ENCODE measurements at regions not wholly inside any gene's neighbourhood (a gene's known extent, or its start where the extent isn't known, plus 50 kb on each side); places are given as distances from the start of the nearest gene placed in this dataset.

- Histone ChIP-seq H3K36me3 (ENCODE audit: control insufficient read depth, insufficient read depth, low read length) (no peaks in the 10 kb centered on the region), H3K27me3 (ENCODE audit: control insufficient read depth, insufficient read depth, low read length) (no peaks in the 10 kb centered on the region), H3K4me1 (ENCODE audit: control insufficient read depth, insufficient read depth, low read length) (peaks cover 8% of the 10 kb centered on the region), H3K4me3 (ENCODE audit: low read length) (no peak overlapping the region), H3K9me3 (ENCODE audit: control insufficient read depth, low read length) (no peaks in the 10 kb centered on the region), H3K9ac (ENCODE audit: low read length) (no peak overlapping the region)
Observed at GRCh38 chr20:59455402-59456341, 148.7 kb upstream of the PHACTR3 start.

- Histone ChIP-seq H3K9ac (ENCODE audit: low read length) (no peak overlapping the region), H3K36me3 (ENCODE audit: control insufficient read depth, insufficient read depth, low read length) (no peaks in the 10 kb centered on the region), H3K4me3 (ENCODE audit: low read length) (no peak overlapping the region), H3K4me1 (ENCODE audit: control insufficient read depth, insufficient read depth, low read length) (peaks cover 8% of the 10 kb centered on the region), H3K9me3 (ENCODE audit: control insufficient read depth, low read length) (no peaks in the 10 kb centered on the region), H3K27me3 (ENCODE audit: control insufficient read depth, insufficient read depth, low read length) (no peaks in the 10 kb centered on the region)
Observed at GRCh38 chr20:59456342-59457279, 147.7 kb upstream of the PHACTR3 start.

- Histone ChIP-seq H3K4me3 (ENCODE audit: low read length) (no peak overlapping the region), H3K27me3 (ENCODE audit: control insufficient read depth, insufficient read depth, low read length) (no peaks in the 10 kb centered on the region), H3K9ac (ENCODE audit: low read length) (no peak overlapping the region), H3K36me3 (ENCODE audit: control insufficient read depth, insufficient read depth, low read length) (no peaks in the 10 kb centered on the region), H3K9me3 (ENCODE audit: control insufficient read depth, low read length) (no peaks in the 10 kb centered on the region), H3K4me1 (ENCODE audit: control insufficient read depth, insufficient read depth, low read length) (peaks cover 8% of the 10 kb centered on the region)
Observed at GRCh38 chr20:59458645-59459044, 145.7 kb upstream of the PHACTR3 start.

- no peaks in the 10 kb centered on the region for H3K36me3 ChIP-seq (ENCODE audit: control insufficient read depth, insufficient read depth, low read length)
- H3K27me3 ChIP-seq (ENCODE audit: control insufficient read depth, insufficient read depth, low read length), result no peaks in the 10 kb centered on the region
- H3K9me3 ChIP-seq (ENCODE audit: control insufficient read depth, low read length), result no peaks in the 10 kb centered on the region
- H3K4me1 ChIP-seq (ENCODE audit: control insufficient read depth, insufficient read depth, low read length), result peaks cover 8% of the 10 kb centered on the region
- H3K4me3 ChIP-seq (ENCODE audit: low read length), result no peak overlapping the region
- no peak overlapping the region for H3K9ac ChIP-seq (ENCODE audit: low read length)
Observed at GRCh38 chr20:59459586-59459985, 144.8 kb upstream of the PHACTR3 start.

GRCh38 chr20:59460352-59460751, 144.0 kb upstream of the PHACTR3 start:
- Histone ChIP-seq H3K9ac (ENCODE audit: low read length) (no peak overlapping the region), H3K4me3 (ENCODE audit: low read length) (no peak overlapping the region), H3K27me3 (ENCODE audit: control insufficient read depth, insufficient read depth, low read length) (no peaks in the 10 kb centered on the region)

GRCh38 chr20:59461526-59461925, 142.8 kb upstream of the PHACTR3 start:
- no peaks in the 10 kb centered on the region for H3K4me1 ChIP-seq (ENCODE audit: control insufficient read depth, insufficient read depth, low read length)

More at GRCh38 chr20:59460352-59460751, 144.0 kb upstream of the PHACTR3 start:
- no peaks in the 10 kb centered on the region for H3K9me3 ChIP-seq (ENCODE audit: control insufficient read depth, low read length)
- no peaks in the 10 kb centered on the region for H3K36me3 ChIP-seq (ENCODE audit: control insufficient read depth, insufficient read depth, low read length)
- peaks cover 4% of the 10 kb centered on the region for H3K4me1 ChIP-seq (ENCODE audit: control insufficient read depth, insufficient read depth, low read length)

GRCh38 chr20:59462249-59462648, 142.1 kb upstream of the PHACTR3 start:
- no peaks in the 10 kb centered on the region for H3K27me3 ChIP-seq (ENCODE audit: control insufficient read depth, insufficient read depth, low read length)
- H3K9me3 ChIP-seq (ENCODE audit: control insufficient read depth, low read length), result no peaks in the 10 kb centered on the region
- H3K9ac ChIP-seq (ENCODE audit: low read length), result no peak overlapping the region
- H3K4me1 ChIP-seq (ENCODE audit: control insufficient read depth, insufficient read depth, low read length), result no peaks in the 10 kb centered on the region
- H3K36me3 ChIP-seq (ENCODE audit: control insufficient read depth, insufficient read depth, low read length), result no peaks in the 10 kb centered on the region
- no peak overlapping the region for H3K4me3 ChIP-seq (ENCODE audit: low read length)

More at GRCh38 chr20:59461526-59461925, 142.8 kb upstream of the PHACTR3 start:
- H3K4me3 ChIP-seq (ENCODE audit: low read length), result no peak overlapping the region
- no peaks in the 10 kb centered on the region for H3K36me3 ChIP-seq (ENCODE audit: control insufficient read depth, insufficient read depth, low read length)
- no peaks in the 10 kb centered on the region for H3K9me3 ChIP-seq (ENCODE audit: control insufficient read depth, low read length)
- H3K9ac ChIP-seq (ENCODE audit: low read length), result no peak overlapping the region
- H3K27me3 ChIP-seq (ENCODE audit: control insufficient read depth, insufficient read depth, low read length), result no peaks in the 10 kb centered on the region

- H3K4me1 ChIP-seq (ENCODE audit: control insufficient read depth, insufficient read depth, low read length), result no peaks in the 10 kb centered on the region
- H3K36me3 ChIP-seq (ENCODE audit: control insufficient read depth, insufficient read depth, low read length), result no peaks in the 10 kb centered on the region
- H3K9me3 ChIP-seq (ENCODE audit: control insufficient read depth, low read length), result no peaks in the 10 kb centered on the region
- no peaks in the 10 kb centered on the region for H3K27me3 ChIP-seq (ENCODE audit: control insufficient read depth, insufficient read depth, low read length)
- no peak overlapping the region for H3K9ac ChIP-seq (ENCODE audit: low read length)
- H3K4me3 ChIP-seq (ENCODE audit: low read length), result no peak overlapping the region
Observed at GRCh38 chr20:59463541-59463940, 140.8 kb upstream of the PHACTR3 start.

- H3K27me3 ChIP-seq (ENCODE audit: control insufficient read depth, insufficient read depth, low read length), result peaks cover 5% of the 10 kb centered on the region
Observed at GRCh38 chr20:59466107-59466815, 138.1 kb upstream of the PHACTR3 start.

GRCh38 chr20:59468831-59469230, 135.5 kb upstream of the PHACTR3 start:
- Histone ChIP-seq H3K36me3 (ENCODE audit: control insufficient read depth, insufficient read depth, low read length) (no peaks in the 10 kb centered on the region), H3K27me3 (ENCODE audit: control insufficient read depth, insufficient read depth, low read length) (peaks cover 5% of the 10 kb centered on the region), H3K4me3 (ENCODE audit: low read length) (no peak overlapping the region), H3K9ac (ENCODE audit: low read length) (no peak overlapping the region), H3K9me3 (ENCODE audit: control insufficient read depth, low read length) (no peaks in the 10 kb centered on the region), H3K4me1 (ENCODE audit: control insufficient read depth, insufficient read depth, low read length) (no peaks in the 10 kb centered on the region)

More at GRCh38 chr20:59466107-59466815, 138.1 kb upstream of the PHACTR3 start:
- Histone ChIP-seq H3K9ac (ENCODE audit: low read length) (no peak overlapping the region), H3K36me3 (ENCODE audit: control insufficient read depth, insufficient read depth, low read length) (no peaks in the 10 kb centered on the region), H3K4me3 (ENCODE audit: low read length) (no peak overlapping the region), H3K4me1 (ENCODE audit: control insufficient read depth, insufficient read depth, low read length) (no peaks in the 10 kb centered on the region), H3K9me3 (ENCODE audit: control insufficient read depth, low read length) (no peaks in the 10 kb centered on the region)
